Duodenal mucosa (tissue), 2 donors: ENCODE measurements at regions not wholly inside any gene's neighbourhood (a gene's known extent, or its start where the extent isn't known, plus 50 kb on each side); places are given as distances from the start of the nearest gene placed in this dataset.

Experiments
- H3K27ac ChIP-seq: one replicate; pipeline ENCODE4 v1.7.0; 2013; ENCODE audit warnings: low read depth, low read length
- H3K27me3 ChIP-seq, 2 donors: one replicate each; pipeline ENCODE4 v1.7.0; 2013; ENCODE audit warnings: low read length in 2 of 2, control low read depth in 1 of 2; ENCODE audit not compliant: insufficient read depth in 2 of 2, control insufficient read depth in 1 of 2
- H3K36me3 ChIP-seq, 2 donors: one replicate each; pipeline ENCODE4 v1.7.0; 2013; ENCODE audit warnings: low read length in 2 of 2, control low read depth in 1 of 2; ENCODE audit not compliant: insufficient read depth in 2 of 2, control insufficient read depth in 1 of 2
- H3K4me1 ChIP-seq, 2 donors: one replicate each; pipeline ENCODE4 v1.7.0; 2013; ENCODE audit warnings: low read length in 2 of 2, control low read depth in 1 of 2; ENCODE audit not compliant: insufficient read depth in 2 of 2, control insufficient read depth in 1 of 2
- H3K4me3 ChIP-seq, 2 donors: one replicate each; pipeline ENCODE4 v1.7.0; 2013; ENCODE audit warnings: low read length in 2 of 2, low read depth in 1 of 2
- H3K9ac ChIP-seq, 2 donors: one replicate each; pipeline ENCODE4 v1.7.0; 2013; ENCODE audit warnings: low read length in 2 of 2, low read depth in 1 of 2
- H3K9me3 ChIP-seq, 2 donors: one replicate each; pipeline ENCODE4 v1.7.0; 2013; ENCODE audit warnings: low read length in 2 of 2, control low read depth in 1 of 2; ENCODE audit not compliant: control insufficient read depth in 1 of 2

DNA sequence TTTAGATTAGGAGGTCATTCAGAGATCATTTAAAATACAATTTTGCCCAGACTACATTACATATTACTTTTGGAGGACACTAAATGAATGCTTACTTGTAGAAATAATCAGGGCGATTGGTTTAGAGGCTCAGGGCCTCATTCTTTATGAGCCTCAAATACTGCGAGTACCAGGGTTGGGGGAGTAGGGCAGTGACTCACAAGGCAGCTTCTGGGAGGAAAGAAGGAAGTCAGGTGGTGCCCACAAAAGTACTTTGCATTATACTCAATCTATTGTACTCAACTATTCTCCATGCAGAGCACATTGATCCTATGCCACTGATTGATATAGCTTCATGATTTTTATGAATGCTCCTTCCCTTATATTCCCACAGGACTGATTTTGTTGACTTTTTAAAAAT is 166.9 kb downstream of the SOCS6 start:
- H3K9ac ChIP-seq, result no peak overlapping the region
- no peaks in the 10 kb centered on the region for H3K4me1 ChIP-seq
- no peaks in the 10 kb centered on the region for H3K9me3 ChIP-seq
- no peaks in the 10 kb centered on the region for H3K36me3 ChIP-seq
- H3K27ac ChIP-seq, result no peak overlapping the region
- H3K27me3 ChIP-seq, result no peaks in the 10 kb centered on the region
- H3K4me3 ChIP-seq, result no peak overlapping the region

DNA sequence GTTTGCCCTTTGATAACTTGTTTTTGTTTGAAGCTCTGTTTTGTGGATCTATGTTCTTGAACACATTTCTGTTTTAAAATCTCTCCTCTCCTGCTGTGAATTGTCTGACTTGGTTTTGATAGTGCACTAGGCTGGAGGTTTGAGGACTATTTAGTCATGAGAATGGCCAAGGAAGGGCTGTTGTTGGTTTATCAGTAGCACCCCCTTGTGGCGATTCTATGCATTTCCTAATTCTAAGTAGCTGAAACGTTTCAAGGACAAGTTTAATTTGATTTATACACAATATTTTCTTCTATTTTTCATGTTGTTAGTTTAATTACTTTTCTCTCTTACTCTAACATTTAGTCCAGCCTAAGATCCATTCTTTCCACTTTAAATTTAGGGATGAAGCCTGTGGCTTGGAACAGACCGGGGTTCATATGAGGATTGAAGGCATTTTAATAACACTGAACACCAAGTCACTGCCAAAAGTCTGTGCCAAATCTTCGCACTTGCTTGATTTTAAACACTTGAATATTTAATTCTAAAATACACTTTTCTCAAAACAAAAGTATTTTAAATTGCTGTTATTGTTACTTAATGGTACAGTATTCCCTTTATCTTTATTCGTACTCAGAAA is 166.0 kb downstream of the SOCS6 start:
- Histone ChIP-seq H3K4me3 (no peak overlapping the region), H3K9ac (no peak overlapping the region), H3K27me3 (no peaks in the 10 kb centered on the region), H3K36me3 (no peaks in the 10 kb centered on the region), H3K27ac (no peak overlapping the region), H3K9me3 (no peaks in the 10 kb centered on the region), H3K4me1 (no peaks in the 10 kb centered on the region)

DNA sequence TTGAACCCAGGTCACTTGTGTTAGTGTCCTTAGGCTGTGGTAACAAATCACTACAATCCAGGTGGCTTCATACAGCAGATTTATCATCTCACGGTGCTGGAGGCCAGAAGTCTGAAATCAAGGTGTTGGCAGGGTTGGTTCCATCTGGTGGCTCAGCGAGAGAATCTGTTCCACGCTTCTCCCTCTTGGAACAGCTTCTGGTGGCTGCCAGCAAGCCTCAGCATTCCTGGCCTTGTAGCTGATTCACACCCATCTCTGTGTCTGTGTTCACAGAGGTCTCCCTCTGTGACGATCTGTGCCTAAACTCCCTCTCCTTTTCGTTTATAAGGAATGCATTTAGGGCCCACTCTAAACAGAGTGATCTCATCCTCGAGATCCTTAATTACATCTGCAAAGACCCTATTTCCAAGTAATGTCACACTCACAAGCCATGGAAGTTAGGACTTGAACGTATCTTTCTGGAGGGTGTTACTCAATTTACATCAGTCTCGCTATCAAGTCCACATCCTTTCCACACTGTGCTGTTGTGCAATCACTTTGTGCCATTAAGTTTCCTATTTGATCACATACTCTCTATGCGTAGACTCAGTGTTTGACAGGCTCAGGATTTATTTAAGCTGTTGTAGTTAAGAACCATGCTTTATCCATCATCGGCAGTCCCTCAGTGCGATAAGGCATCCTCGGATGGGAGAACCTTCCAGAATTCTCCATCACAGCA is 164.4 kb downstream of the SOCS6 start:
- Histone ChIP-seq H3K4me3 (no peak overlapping the region), H3K4me1 (no peaks in the 10 kb centered on the region), H3K27me3 (no peaks in the 10 kb centered on the region), H3K36me3 (no peaks in the 10 kb centered on the region), H3K9me3 (no peaks in the 10 kb centered on the region), H3K9ac (no peak overlapping the region), H3K27ac (no peak overlapping the region)

- no peaks in the 10 kb centered on the region for H3K27me3 ChIP-seq
- no peaks in the 10 kb centered on the region for H3K9me3 ChIP-seq
- no peak overlapping the region for H3K27ac ChIP-seq
- H3K4me3 ChIP-seq, result no peak overlapping the region
- no peaks in the 10 kb centered on the region for H3K4me1 ChIP-seq
- no peaks in the 10 kb centered on the region for H3K36me3 ChIP-seq
- no peak overlapping the region for H3K9ac ChIP-seq
Measured at GRCh38 chr18:70452501-70452900, 163.7 kb downstream of the SOCS6 start.

- H3K27ac ChIP-seq, result no peak overlapping the region
- H3K9ac ChIP-seq, result no peak overlapping the region
- H3K27me3 ChIP-seq, result no peaks in the 10 kb centered on the region
- no peak overlapping the region for H3K4me3 ChIP-seq
- no peaks in the 10 kb centered on the region for H3K4me1 ChIP-seq
- H3K36me3 ChIP-seq, result no peaks in the 10 kb centered on the region
- H3K9me3 ChIP-seq, result no peaks in the 10 kb centered on the region
Measured at GRCh38 chr18:70450426-70451253, 161.8 kb downstream of the SOCS6 start.

- Histone ChIP-seq H3K27me3 (no peaks in the 10 kb centered on the region), H3K9ac (no peak overlapping the region), H3K9me3 (peaks cover 2 to 4% of the 10 kb centered on the region in 2 donors), H3K36me3 (no peaks in the 10 kb centered on the region), H3K4me1 (no peaks in the 10 kb centered on the region), H3K27ac (no peak overlapping the region), H3K4me3 (no peak overlapping the region)
Measured at GRCh38 chr18:70448588-70448987, 159.7 kb downstream of the SOCS6 start.

- H3K4me3 ChIP-seq, result no peak overlapping the region
- H3K27ac ChIP-seq, result no peak overlapping the region
- H3K9me3 ChIP-seq, result peaks cover 11 to 15% of the 10 kb centered on the region in 2 donors
- H3K9ac ChIP-seq, result no peak overlapping the region
- H3K36me3 ChIP-seq, result no peaks in the 10 kb centered on the region
- no peaks in the 10 kb centered on the region for H3K4me1 ChIP-seq
- H3K27me3 ChIP-seq, result no peaks in the 10 kb centered on the region
Measured at GRCh38 chr18:70446063-70446462, 157.2 kb downstream of the SOCS6 start.

GRCh38 chr18:70442933-70443332 is 154.1 kb downstream of the SOCS6 start:
- H3K27me3 ChIP-seq, result no peaks in the 10 kb centered on the region
- no peaks in the 10 kb centered on the region for H3K4me1 ChIP-seq
- no peak overlapping the region for H3K9ac ChIP-seq
- peaks cover 11 to 15% of the 10 kb centered on the region in 2 donors for H3K9me3 ChIP-seq
- no peaks in the 10 kb centered on the region for H3K36me3 ChIP-seq
- H3K27ac ChIP-seq, result no peak overlapping the region
- H3K4me3 ChIP-seq, result no peak overlapping the region

GRCh38 chr18:70432804-70433400 is 144.1 kb downstream of the SOCS6 start:
- no peak overlapping the region for H3K9ac ChIP-seq
- H3K4me3 ChIP-seq, result no peak overlapping the region
- no peaks in the 10 kb centered on the region for H3K9me3 ChIP-seq
- H3K4me1 ChIP-seq, result peaks cover 5 to 13% of the 10 kb centered on the region in 2 donors
- H3K27ac ChIP-seq, result no peak overlapping the region
- H3K36me3 ChIP-seq, result no peaks in the 10 kb centered on the region
- no peaks in the 10 kb centered on the region for H3K27me3 ChIP-seq

- Histone ChIP-seq H3K9ac (no peak overlapping the region), H3K27ac (no peak overlapping the region), H3K36me3 (no peaks in the 10 kb centered on the region), H3K4me3 (no peak overlapping the region), H3K9me3 (no peaks in the 10 kb centered on the region), H3K27me3 (no peaks in the 10 kb centered on the region), H3K4me1 (peaks cover 5 to 15% of the 10 kb centered on the region in 2 donors)
Measured at GRCh38 chr18:70431203-70431624, 142.4 kb downstream of the SOCS6 start.
